SK-N-MC (cell line): ENCODE measurements at regions not wholly inside any gene's neighbourhood (a gene's known extent, or its start where the extent isn't known, plus 50 kb on each side); places are given as distances from the start of the nearest gene placed in this dataset.

Experiments
- EZH2 ChIP-seq: fragments of 200-600 bp; sonication (generic); IDR thresholded peaks from one replicate; pipeline ENCODE4 v1.6.1; 2017; ENCODE audit warnings: antibody characterized with exemption
- FOXP2 ChIP-seq: optimal IDR thresholded peaks from 2 replicates; pipeline ENCODE3; 2011; ENCODE audit warnings: mild to moderate bottlenecking, moderate library complexity; ENCODE audit not compliant: insufficient read depth; ENCODE audit errors: extremely low read length, control extremely low read depth
- POLR2AphosphoS5 ChIP-seq: IDR thresholded peaks from 2 replicates; pipeline ENCODE4 v1.6.1; 2012; ENCODE audit warnings: mild to moderate bottlenecking, low read depth, low read length, borderline replicate concordance

DNA sequence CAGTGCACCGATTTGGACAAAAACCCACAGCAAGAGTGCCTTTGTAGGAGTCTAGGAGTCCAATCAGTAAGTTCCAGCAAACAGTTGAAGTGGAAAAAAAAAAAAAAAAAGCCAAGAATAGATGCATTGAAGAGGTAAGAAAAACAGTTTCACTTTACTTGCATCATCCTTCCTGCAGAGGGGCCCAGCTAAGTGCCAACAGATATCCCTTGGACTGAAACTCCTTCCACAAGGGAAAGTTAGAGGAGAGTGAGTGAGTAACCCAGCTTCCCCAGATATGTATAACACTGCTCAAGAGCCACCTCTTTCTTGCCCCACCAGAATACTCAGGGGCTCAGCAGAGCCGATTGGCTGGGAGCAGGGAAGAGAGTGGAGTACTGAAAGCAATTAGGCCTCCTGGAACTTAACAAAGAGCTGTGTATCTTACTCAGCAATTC is 617.7 kb upstream of the SMIM31 start:
- TF ChIP-seq EZH2 (no peak), FOXP2 (no peak), POLR2AphosphoS5 (no peak)
